ENCODE measurements at regions not wholly inside any gene's neighbourhood (a gene's known extent, or its start where the extent isn't known, plus 50 kb on each side); places are given as distances from the start of the nearest gene placed in this dataset.

GRCh38 chr10:114877301-114877644, 55.7 kb downstream of the FHIP2A start:
- peaks cover 54% of the 10 kb centered on the region for H3K4me1 Mint-ChIP-seq (ENCODE audit: low read depth)
- TF ChIP-seq CTCF (IDR thresholded peaks at IDR 0.05), result peak; percentile 36

GRCh38 chr10:114879093-114879492, 57.5 kb downstream of the FHIP2A start:
- no peak for TF ChIP-seq CTCF (IDR thresholded peaks at IDR 0.05)
- H3K27me3 Mint-ChIP-seq (ENCODE audit: low read depth), result no peaks in the 10 kb centered on the region
- H3K36me3 Mint-ChIP-seq (ENCODE audit: low read depth), result no peaks in the 10 kb centered on the region
- DNase-seq (ENCODE audit: low spot score), result no peak
- H3K27ac Mint-ChIP-seq (ENCODE audit: unreplicated experiment), result no peak overlapping the region
- H3K4me3 Mint-ChIP-seq (ENCODE audit: unreplicated experiment), result no peak overlapping the region
- no peaks in the 10 kb centered on the region for H3K9me3 Mint-ChIP-seq (ENCODE audit: low read depth)
- peaks cover 54% of the 10 kb centered on the region for H3K4me1 Mint-ChIP-seq (ENCODE audit: low read depth)

More at GRCh38 chr10:114877301-114877644, 55.7 kb downstream of the FHIP2A start:
- no peaks in the 10 kb centered on the region for H3K36me3 Mint-ChIP-seq (ENCODE audit: low read depth)
- no peak for DNase-seq (ENCODE audit: low spot score)
- peaks cover 5% of the 10 kb centered on the region for H3K9me3 Mint-ChIP-seq (ENCODE audit: low read depth)
- no peak overlapping the region for H3K27ac Mint-ChIP-seq (ENCODE audit: unreplicated experiment)
- no peak overlapping the region for H3K4me3 Mint-ChIP-seq (ENCODE audit: unreplicated experiment)
- no peaks in the 10 kb centered on the region for H3K27me3 Mint-ChIP-seq (ENCODE audit: low read depth)

- TF ChIP-seq CTCF (IDR thresholded peaks at IDR 0.05), result peak; percentile 77
- H3K9me3 Mint-ChIP-seq (ENCODE audit: low read depth), result no peaks in the 10 kb centered on the region
- no peak for DNase-seq (ENCODE audit: low spot score)
Observed at GRCh38 chr10:114879541-114880158, 58.1 kb downstream of the FHIP2A start.

GRCh38 chr10:114881417-114881816, 56.6 kb upstream of the TRUB1 start:
- no peak overlapping the region for H3K27ac Mint-ChIP-seq (ENCODE audit: unreplicated experiment)
- H3K9me3 Mint-ChIP-seq (ENCODE audit: low read depth), result no peaks in the 10 kb centered on the region
- H3K4me1 Mint-ChIP-seq (ENCODE audit: low read depth), result peaks cover 45% of the 10 kb centered on the region
- H3K36me3 Mint-ChIP-seq (ENCODE audit: low read depth), result no peaks in the 10 kb centered on the region
- TF ChIP-seq CTCF (IDR thresholded peaks at IDR 0.05), result no peak
- DNase-seq (ENCODE audit: low spot score), result no peak
- no peaks in the 10 kb centered on the region for H3K27me3 Mint-ChIP-seq (ENCODE audit: low read depth)
- H3K4me3 Mint-ChIP-seq (ENCODE audit: unreplicated experiment), result no peak overlapping the region

More at GRCh38 chr10:114879541-114880158, 58.1 kb downstream of the FHIP2A start:
- Mint-ChIP-seq H3K4me3 (ENCODE audit: unreplicated experiment) (no peak overlapping the region), H3K27ac (ENCODE audit: unreplicated experiment) (no peak overlapping the region), H3K4me1 (ENCODE audit: low read depth) (peaks cover 54% of the 10 kb centered on the region), H3K36me3 (ENCODE audit: low read depth) (no peaks in the 10 kb centered on the region), H3K27me3 (ENCODE audit: low read depth) (no peaks in the 10 kb centered on the region)

DNA sequence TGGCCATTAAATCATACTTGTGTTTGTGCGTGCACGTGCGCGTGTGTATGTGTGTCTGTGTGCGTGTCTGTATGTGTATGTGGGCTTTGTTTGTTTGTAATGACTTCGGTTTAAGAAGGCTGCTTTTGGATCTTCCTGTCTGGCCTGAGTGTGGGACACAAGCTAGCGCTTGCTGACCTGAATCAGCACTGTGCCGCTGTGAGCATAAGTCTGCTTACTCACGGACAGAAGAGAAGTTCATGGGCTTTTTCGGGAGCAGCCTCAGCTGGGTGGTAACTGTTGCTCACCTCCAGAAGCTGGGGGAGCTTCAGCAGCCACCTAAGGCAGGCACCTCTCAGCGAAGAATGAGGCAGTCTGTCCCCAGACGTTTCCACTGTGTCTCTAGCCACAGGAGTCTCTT, 56.1 kb upstream of the TRUB1 start:
- no peaks in the 10 kb centered on the region for H3K36me3 Mint-ChIP-seq (ENCODE audit: low read depth)
- no peaks in the 10 kb centered on the region for H3K9me3 Mint-ChIP-seq (ENCODE audit: low read depth)
- no peak overlapping the region for H3K4me3 Mint-ChIP-seq (ENCODE audit: unreplicated experiment)
- H3K27me3 Mint-ChIP-seq (ENCODE audit: low read depth), result no peaks in the 10 kb centered on the region
- H3K27ac Mint-ChIP-seq (ENCODE audit: unreplicated experiment), result no peak overlapping the region
- DNase-seq (ENCODE audit: low spot score), result no peak
- TF ChIP-seq CTCF (IDR thresholded peaks at IDR 0.05), result no peak
- peaks cover 42% of the 10 kb centered on the region for H3K4me1 Mint-ChIP-seq (ENCODE audit: low read depth)

Data from chondrocyte (in vitro differentiated cells).